Heart right ventricle (tissue), 16 donors: ENCODE measurements at regions not wholly inside any gene's neighbourhood (a gene's known extent, or its start where the extent isn't known, plus 50 kb on each side); places are given as distances from the start of the nearest gene placed in this dataset.
A peak's percentile ranks its signal among the peaks of the same experiment; 100 is the strongest.

Experiments
- ATAC-seq, 8 donors: fragments of 200-7000 bp; cut with Tn5 transposase; one replicate each; pipeline ENCODE4 v1.9.1; 2020; ENCODE audit warnings: mild to moderate bottlenecking in 8 of 8, moderate library complexity in 8 of 8, moderate number of reproducible peaks in 1 of 8
- DNase-seq, 2 donors: peaks; one replicate each; pipeline ENCODE4 v3.0.0-alpha.2; 2020
- H3K27ac ChIP-seq, 10 donors: fragments of 200-600 bp; sonication (generic) in 2 of 10; one replicate each; pipeline versions ENCODE4 v1.5.0 to v1.8.0; 2020 to 2022; ENCODE audit warnings: mild to moderate bottlenecking in 3 of 10
- H3K27me3 ChIP-seq, 7 donors: fragments of 200-600 bp; one replicate each; pipeline ENCODE4 v1.8.0; 2021 to 2022; ENCODE audit warnings: mild to moderate bottlenecking in 2 of 7
- H3K36me3 ChIP-seq, 9 donors: fragments of 200-600 bp; sonication (generic) in 1 of 9; one replicate each; pipeline versions ENCODE4 v1.5.0 to v1.8.0; 2020 to 2022; ENCODE audit warnings: mild to moderate bottlenecking in 2 of 9
- H3K4me1 ChIP-seq, 9 donors: fragments of 200-600 bp; sonication (generic) in 1 of 9; one replicate each; pipeline versions ENCODE4 v1.5.0 to v1.8.0; 2020 to 2022; ENCODE audit warnings: mild to moderate bottlenecking in 4 of 9
- H3K4me3 ChIP-seq, 10 donors: fragments of 200-600 bp; sonication (generic) in 2 of 10; one replicate each; pipeline versions ENCODE4 v1.5.0 to v1.8.0; 2020 to 2022; ENCODE audit warnings: mild to moderate bottlenecking in 7 of 10, moderate library complexity in 2 of 10
- H3K9me3 ChIP-seq, 11 donors: fragments of 200-600 bp in 10 of 11; sonication (generic) in 2 of 11; one replicate each; pipeline versions ENCODE4 v1.5.0 to v1.8.0; 2013 to 2022; ENCODE audit warnings: mild to moderate bottlenecking in 2 of 11, control low read depth in 1 of 11, moderate library complexity in 1 of 11
- WGBS, 2 donors: extraction: QIAGEN DNeasy Blood & Tissue Kit; methylation state at CpG; one replicate each; pipeline ENCODE4 v1.1.7; 2013; ENCODE audit warnings: inconsistent platforms in 1 of 2; 5-methylcytosine and 5-hydroxymethylcytosine counted together
- intact Hi-C, 10 donors: fragments of 100-400 bp; cut with DNase I; formaldehyde crosslinking; loops; one replicate each; pipeline versions ENCODE4 v1.11.1 to v1.14.2; 2022
- TF ChIP-seq, protein P1 (sequence below), 9 donors: fragments of 200-600 bp; sonication (generic) in 2 of 9; IDR thresholded peaks; one replicate each; pipeline versions ENCODE4 v1.5.0 to v1.8.0; 2021 to 2022; ENCODE audit warnings: antibody characterized with exemption in 9 of 9, mild to moderate bottlenecking in 5 of 9, moderate library complexity in 1 of 9
- donor health status: Arrhythmogenic right ventricular cardiomyopathy.
- donor health status: ischemic (EF 13 %, LVEDD 7.1; RV severe dilation, severe dysfunction).
- donor health status: healthy with polysubstance abuse.
- donor health status: DM: no; HTN: yes; CAD: no.
- donor health status: DM: no; HTN: no; CAD: no.
- donor health status: ischemic (EF 25% LVEDD 6.9; RV normal size, moderate dysfunction).
- donor health status: ischemic (EF 25% LVEDD 5.7; RV mildly dilated, moderate dysfunction).
- donor health status: healthy.
- donor health status: DM: yes; HTN: yes; CAD: no.
- donor health status: Ischemic cardiomyopathy.
- donor health status: ischemic (EF 35%, LVEDD 5.7; RV mildly dilated, moderate dysfunction).
- donor health status: nonischemic (EF 11% LVEDD 7.7; RV severe dilation, severe dysfunction).
- donor health status: DM: yes; HTN: yes; CAD: no.
- donor health status: PGD.
- donor health status: ischemic (EF 29% LVEDD 5.4; RV normal size, mild dysfunction).
- donor health status: nonischemic (EF 23%, LVEDD 6.1; RV moderate dilation, normal function).

DNA sequence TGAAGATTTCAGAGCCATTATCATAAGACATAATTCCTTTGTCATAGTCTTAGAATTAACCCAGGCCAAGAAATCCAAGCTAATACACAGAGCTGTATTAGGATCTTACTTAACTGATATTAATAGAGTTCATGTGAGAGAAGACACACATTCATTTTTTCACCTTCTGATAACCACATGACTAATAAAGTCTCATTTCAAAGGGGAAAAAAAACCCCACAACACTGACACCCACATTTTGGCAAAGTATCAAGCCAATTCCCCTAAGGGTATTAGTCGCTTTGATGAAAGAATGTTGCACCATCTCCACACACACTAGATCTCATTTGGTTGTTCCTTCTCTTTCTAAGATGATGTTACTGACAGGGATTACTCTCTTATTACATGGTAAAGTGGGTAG, 344.4 kb upstream of the ESRRG start:
- intact Hi-C loops, result no loop called here
- 90 to 91% methylated on average over 1 of the region's 1 CpG for WGBS, 2 donors
- no peaks in the 10 kb centered on the region for H3K27me3 ChIP-seq

DNA sequence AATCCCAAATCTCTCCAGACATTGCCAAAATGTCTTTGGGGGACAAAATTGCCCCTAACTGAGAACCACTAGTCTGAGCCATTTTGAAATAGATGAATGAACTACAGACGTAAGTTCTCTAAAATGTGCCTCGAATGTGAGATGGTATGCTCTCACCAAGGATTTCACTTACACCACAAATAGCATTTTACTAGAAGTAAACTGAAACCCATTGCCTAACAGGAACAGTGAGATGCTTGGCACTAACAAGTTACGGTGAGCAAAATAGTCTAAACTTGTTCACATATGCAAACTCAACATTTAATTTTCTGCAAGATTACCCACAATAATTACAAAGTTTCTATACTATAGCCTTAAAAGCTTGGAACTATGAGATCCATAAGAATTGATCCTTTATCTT, 343.6 kb upstream of the ESRRG start:
- TF ChIP-seq, protein P1, sequence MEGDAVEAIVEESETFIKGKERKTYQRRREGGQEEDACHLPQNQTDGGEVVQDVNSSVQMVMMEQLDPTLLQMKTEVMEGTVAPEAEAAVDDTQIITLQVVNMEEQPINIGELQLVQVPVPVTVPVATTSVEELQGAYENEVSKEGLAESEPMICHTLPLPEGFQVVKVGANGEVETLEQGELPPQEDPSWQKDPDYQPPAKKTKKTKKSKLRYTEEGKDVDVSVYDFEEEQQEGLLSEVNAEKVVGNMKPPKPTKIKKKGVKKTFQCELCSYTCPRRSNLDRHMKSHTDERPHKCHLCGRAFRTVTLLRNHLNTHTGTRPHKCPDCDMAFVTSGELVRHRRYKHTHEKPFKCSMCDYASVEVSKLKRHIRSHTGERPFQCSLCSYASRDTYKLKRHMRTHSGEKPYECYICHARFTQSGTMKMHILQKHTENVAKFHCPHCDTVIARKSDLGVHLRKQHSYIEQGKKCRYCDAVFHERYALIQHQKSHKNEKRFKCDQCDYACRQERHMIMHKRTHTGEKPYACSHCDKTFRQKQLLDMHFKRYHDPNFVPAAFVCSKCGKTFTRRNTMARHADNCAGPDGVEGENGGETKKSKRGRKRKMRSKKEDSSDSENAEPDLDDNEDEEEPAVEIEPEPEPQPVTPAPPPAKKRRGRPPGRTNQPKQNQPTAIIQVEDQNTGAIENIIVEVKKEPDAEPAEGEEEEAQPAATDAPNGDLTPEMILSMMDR (IDR thresholded peaks at IDR 0.05), result no peak
- no peaks in the 10 kb centered on the region for H3K27me3 ChIP-seq
- no peaks in the 10 kb centered on the region for H3K36me3 ChIP-seq
- H3K4me1 ChIP-seq, result peaks cover 0 to 14% (median 0%) of the 10 kb centered on the region in 9 donors
- WGBS, 2 donors, result 81 to 88% methylated on average over 3 of the region's 3 CpGs
- no peak overlapping the region for H3K4me3 ChIP-seq
- intact Hi-C loops, result no loop called here
- ATAC-seq (no peak), DNase-seq (no peak)
- no peak overlapping the region for H3K27ac ChIP-seq
- no peaks in the 10 kb centered on the region for H3K9me3 ChIP-seq

More for the DNA sequence above, 344.4 kb upstream of the ESRRG start:
- TF ChIP-seq, protein P1 (IDR thresholded peaks at IDR 0.05), result no peak
- peaks cover 0 to 9% (median 0%) of the 10 kb centered on the region in 9 donors for H3K4me1 ChIP-seq
- DNase-seq (no peak), ATAC-seq (no peak)
- H3K9me3 ChIP-seq, result no peaks in the 10 kb centered on the region
- H3K4me3 ChIP-seq, result no peak overlapping the region
- no peak overlapping the region for H3K27ac ChIP-seq
- H3K36me3 ChIP-seq, result no peaks in the 10 kb centered on the region

DNA sequence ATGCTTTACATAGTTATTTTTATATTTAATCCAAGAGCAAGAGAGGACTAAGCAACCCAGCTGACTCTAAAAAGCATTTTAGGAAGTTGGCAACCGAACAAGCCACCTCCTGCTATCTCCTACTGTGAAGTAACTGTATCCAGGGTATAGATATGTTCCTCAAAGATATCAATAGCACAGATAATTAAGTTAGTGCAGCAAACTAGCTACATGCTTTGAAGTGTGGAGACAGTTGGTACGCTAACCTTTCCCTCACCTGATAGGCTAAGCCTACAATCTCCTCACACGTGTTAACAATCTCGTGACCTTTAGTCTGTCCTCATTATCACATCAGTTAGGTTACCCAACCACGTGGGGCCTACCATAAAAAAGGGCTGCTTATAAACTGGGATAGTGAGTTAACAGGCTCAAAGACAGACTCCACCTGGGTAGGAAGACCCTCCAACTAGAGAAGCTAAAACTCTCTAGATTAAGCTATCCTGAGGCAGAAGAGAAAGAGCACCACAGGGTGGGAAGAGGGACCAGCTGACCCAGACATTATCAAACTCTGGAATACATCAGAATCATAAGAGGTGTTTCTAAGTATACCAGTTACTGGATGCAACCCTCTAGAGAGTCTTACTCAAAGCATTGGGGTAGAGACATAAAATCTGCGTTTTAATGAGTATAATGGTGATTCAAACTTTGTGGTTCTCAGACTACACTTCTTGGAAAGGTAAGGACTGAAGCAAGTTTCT, 340.1 kb upstream of the ESRRG start:
- no peaks in the 10 kb centered on the region for H3K9me3 ChIP-seq
- peak overlapping the region in 5 of 10 donors; percentile 2 to 72 (median 29) for H3K27ac ChIP-seq

DNA sequence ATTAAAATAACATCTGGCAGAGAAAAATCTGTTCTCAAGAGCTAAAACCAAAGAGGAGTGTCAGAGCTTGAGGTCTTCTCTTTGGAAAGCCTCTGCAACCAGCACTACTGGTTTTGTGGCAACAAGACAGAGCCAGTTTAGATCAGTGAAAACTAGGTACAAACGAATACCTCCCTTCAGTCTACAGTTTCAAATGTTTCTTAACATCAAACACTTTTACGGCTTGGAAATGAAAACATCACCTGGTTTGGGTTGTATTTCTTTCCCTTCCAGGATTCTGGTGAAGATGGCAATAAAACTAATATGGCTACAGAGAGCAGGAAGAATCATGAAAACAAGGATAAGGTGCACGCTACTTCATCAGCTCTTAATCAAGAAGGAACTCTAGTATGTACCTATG, 339.4 kb upstream of the ESRRG start:
- TF ChIP-seq, protein P1 (IDR thresholded peaks at IDR 0.05), result no peak
- no peak for DNase-seq
- Histone ChIP-seq H3K27me3 (no peaks in the 10 kb centered on the region), H3K9me3 (no peaks in the 10 kb centered on the region), H3K27ac (peak overlapping the region in 5 of 10 donors; percentile 20 to 72 (median 34)), H3K4me3 (no peak overlapping the region), H3K4me1 (peaks cover 0 to 21% (median 0%) of the 10 kb centered on the region in 9 donors), H3K36me3 (no peaks in the 10 kb centered on the region)
- intact Hi-C loops, result no loop called here
- 52 to 63% methylated on average over 3 of the region's 3 CpGs for WGBS, 2 donors
- no peak for ATAC-seq

More for the DNA sequence above, 340.1 kb upstream of the ESRRG start:
- no peak for DNase-seq
- no peaks in the 10 kb centered on the region for H3K36me3 ChIP-seq
- peaks cover 0 to 21% (median 0%) of the 10 kb centered on the region in 9 donors for H3K4me1 ChIP-seq
- intact Hi-C loops, result no loop called here
- H3K4me3 ChIP-seq, result no peak overlapping the region
- 23 to 38% methylated on average over 6 of the region's 6 CpGs for WGBS, 2 donors
- ATAC-seq, result peak in 6 of 8 donors; percentile 37 to 87 (median 72)
- TF ChIP-seq, protein P1 (IDR thresholded peaks at IDR 0.05), result no peak
- H3K27me3 ChIP-seq, result no peaks in the 10 kb centered on the region
